Endothelial cell of umbilical vein (primary cell): ENCODE measurements at regions not wholly inside any gene's neighbourhood (a gene's known extent, or its start where the extent isn't known, plus 50 kb on each side); places are given as distances from the start of the nearest gene placed in this dataset.

Experiments
- BruUV-seq: library from RNA; stranded (reverse); fragments of 400-500 nt; replicated peaks from 2 replicates; lab custom pipeline; 2021; lab: Mats Ljungman, UMichigan
- CTCF ChIA-PET: fragments of 300-600, 350-600 bp; sonication (Branson Sonifier 250); formaldehyde crosslinking; loops from one replicate; lab custom pipeline; 2021; ENCODE audit warnings: antibody characterized with exemption, inconsistent platforms; lab: Charles Lee
- POLR2A ChIA-PET: fragments of 300-600, 350-600 bp; sonication (Branson Sonifier 250); formaldehyde crosslinking; loops from one replicate; lab custom pipeline; 2021; ENCODE audit warnings: antibody characterized with exemption, inconsistent platforms; lab: Charles Lee
- DNase-seq: peaks from one replicate; pipeline ENCODE4 v3.0.0-alpha.2; 2011; ENCODE audit warnings: low read depth, low spot score
- FAIRE-seq: peaks from 2 replicates; lab custom pipeline; 2011; peaks lifted over from hg19 to GRCh38; lab: Jason Lieb, UNC
- H2AFZ ChIP-seq: 2 replicates; pipeline ENCODE4 v1.6.0; 2012; ENCODE audit warnings: low read depth, low read length, control low read depth, inconsistent platforms
- H3K27ac ChIP-seq: 2 replicates; pipeline ENCODE4 v1.5.1; 2011; ENCODE audit warnings: low read depth, mild to moderate bottlenecking, control low read depth, low read length, moderate library complexity; ENCODE audit not compliant: insufficient read depth
- H3K27me3 ChIP-seq, 2 experiments: 2 replicates each; pipeline versions ENCODE4 v1.6.0 to v1.6.1; 2011; ENCODE audit warnings: low read length in 2 of 2, mixed read lengths in 1 of 2; ENCODE audit not compliant: control insufficient read depth in 2 of 2, insufficient read depth in 2 of 2
- H3K36me3 ChIP-seq, 2 experiments: 2 replicates in 1 of 2; 3 replicates in 1 of 2; pipeline ENCODE4 v1.5.1; 2011; ENCODE audit warnings: low read length in 2 of 2, mild to moderate bottlenecking in 1 of 2, moderate library complexity in 1 of 2; ENCODE audit not compliant: control insufficient read depth in 2 of 2, insufficient read depth in 2 of 2; ENCODE audit errors: extremely low read depth in 1 of 2
- H3K4me1 ChIP-seq: 3 replicates; pipeline ENCODE4 v1.5.1; 2011; ENCODE audit warnings: mild to moderate bottlenecking, low read length; ENCODE audit not compliant: control insufficient read depth, insufficient read depth; ENCODE audit errors: extremely low read depth
- H3K4me2 ChIP-seq: 2 replicates; pipeline ENCODE4 v1.6.1; 2011; ENCODE audit warnings: low read length, control low read depth, mixed read lengths; ENCODE audit not compliant: insufficient read depth
- H3K4me3 ChIP-seq, 3 experiments: fragments of 200-600 bp in 1 of 3; sonication (generic), shearing (Covaris generic) in 1 of 3; replicated peaks in 1 of 3; 2 replicates each; pipeline ENCODE4 v1.5.1; 2011 to 2016; ENCODE audit warnings: control low read depth in 3 of 3, low read length in 3 of 3, mild to moderate bottlenecking in 2 of 3, inconsistent platforms in 1 of 3, low read depth in 1 of 3, moderate library complexity in 1 of 3; ENCODE audit not compliant: insufficient read depth in 1 of 3
- H3K79me2 ChIP-seq: 2 replicates; pipeline ENCODE4 v1.6.0; 2012; ENCODE audit warnings: low read length, inconsistent platforms; ENCODE audit not compliant: control insufficient read depth, insufficient read depth
- H3K9ac ChIP-seq: replicated peaks from 2 replicates; pipeline ENCODE3; 2011; ENCODE audit warnings: low read length, control low read depth; ENCODE audit not compliant: insufficient read depth; ENCODE audit errors: extremely low read depth
- H3K9me1 ChIP-seq: replicated peaks from 3 replicates; pipeline ENCODE4 v1.6.0; 2011; ENCODE audit warnings: mild to moderate bottlenecking, low read length; ENCODE audit not compliant: control insufficient read depth, insufficient read depth; ENCODE audit errors: extremely low read depth
- H3K9me3 ChIP-seq: replicated peaks from 2 replicates; pipeline ENCODE4 v1.5.1; 2012; ENCODE audit warnings: low read length, inconsistent platforms; ENCODE audit not compliant: control insufficient read depth, insufficient read depth
- H4K20me1 ChIP-seq: replicated peaks from 2 replicates; pipeline ENCODE3; 2011; ENCODE audit warnings: mild to moderate bottlenecking, low read length; ENCODE audit not compliant: control insufficient read depth, insufficient read depth; ENCODE audit errors: extremely low read depth
- CTCF ChIP-seq, 2 donors: IDR thresholded peaks; 1 replicate in 1 of 2; 2 replicates in 1 of 2; pipeline ENCODE4 v1.5.1; 2011; ENCODE audit warnings: low read length in 2 of 2, mild to moderate bottlenecking in 2 of 2, moderate library complexity in 2 of 2, control low read depth in 1 of 2, inconsistent platforms in 1 of 2, low read depth in 1 of 2; ENCODE audit not compliant: insufficient read depth in 1 of 2; ENCODE audit errors: extremely low read depth in 1 of 2
- EZH2 ChIP-seq: IDR thresholded peaks from 2 replicates; pipeline ENCODE4 v1.6.1; 2012; ENCODE audit warnings: borderline replicate concordance, low read depth, mild to moderate bottlenecking, moderate library complexity, low read length, inconsistent platforms; ENCODE audit not compliant: severe bottlenecking
- FOS ChIP-seq: IDR thresholded peaks from 2 replicates; pipeline ENCODE4 v1.6.1; 2011; ENCODE audit warnings: mild to moderate bottlenecking, low read length, moderate library complexity, borderline replicate concordance; ENCODE audit not compliant: insufficient read depth
- GATA2 ChIP-seq: IDR thresholded peaks from 2 replicates; pipeline ENCODE4 v1.7.0; 2011; ENCODE audit warnings: low read depth, mild to moderate bottlenecking, moderate library complexity, mixed read lengths, low read length; ENCODE audit not compliant: insufficient read length, insufficient read depth
- JUN ChIP-seq: IDR thresholded peaks from 2 replicates; pipeline ENCODE4 v1.6.1; 2011; ENCODE audit warnings: borderline replicate concordance, low read depth; ENCODE audit not compliant: insufficient read length, insufficient read depth
- MYC ChIP-seq: IDR thresholded peaks from one replicate; pipeline ENCODE4 v1.6.1; 2011; ENCODE audit warnings: mild to moderate bottlenecking, low read depth, low read length
- POLR2A ChIP-seq: IDR thresholded peaks from 2 replicates; pipeline ENCODE4 v1.6.1; 2012; ENCODE audit warnings: low read depth, mild to moderate bottlenecking, control low read depth, low read length
- POLR2AphosphoS5 ChIP-seq: IDR thresholded peaks from 2 replicates; pipeline ENCODE4 v1.6.1; 2012; ENCODE audit warnings: low read depth, mild to moderate bottlenecking, control low read depth, low read length, moderate library complexity; ENCODE audit not compliant: insufficient read depth
- dilution Hi-C: fragments of 300-500 bp; cut with MboI; formaldehyde crosslinking; loops from one replicate; pipeline ENCODE4 v1.15.0; 2019; ENCODE audit warnings: low sequenced_read_pairs; ENCODE audit not compliant: extremely low pct_ligation_motif_present
- intact Hi-C: fragments of 100-400 bp; cut with micrococcal nuclease; formaldehyde crosslinking; loops from one replicate; pipeline ENCODE4 v1.10.0; 2022
- TF ChIP-seq, protein P1 (sequence below): IDR thresholded peaks from 2 replicates; pipeline ENCODE4 v1.6.1; 2011; ENCODE audit not compliant: insufficient read depth, insufficient read length

- Histone ChIP-seq H3K9me1 (no peaks in the 10 kb centered on the region), H3K4me2 (no peak overlapping the region), H3K27ac (no peak overlapping the region), H2AFZ (no peak overlapping the region), H3K79me2 (no peaks in the 10 kb centered on the region), H4K20me1 (no peaks in the 10 kb centered on the region), H3K27me3 (no peaks in the 10 kb centered on the region), H3K9ac (no peak overlapping the region), H3K9me3 (no peaks in the 10 kb centered on the region), H3K4me3 (no peak overlapping the region), H3K4me1 (no peaks in the 10 kb centered on the region), H3K36me3 (no peaks in the 10 kb centered on the region)
- no peak for FAIRE-seq
- no TSS peak for BruUV-seq
- dilution Hi-C loops (no loop called here), intact Hi-C loops (no loop called here)
- no peak for TF ChIP-seq GATA2
- TF ChIP-seq FOS = no peak
- TF ChIP-seq POLR2A = no peak
- no peak for TF ChIP-seq EZH2
- TF ChIP-seq JUN = no peak
- TF ChIP-seq CTCF (IDR thresholded peaks at IDR 0.05; ENCODE audit: extremely low read depth in 1 of 2, insufficient read depth in 1 of 2, low read depth in 1 of 2, low read length in 2 of 2) = no peak
- no peak for TF ChIP-seq MYC
- TF ChIP-seq POLR2AphosphoS5 = no peak
- TF ChIP-seq, protein P1, sequence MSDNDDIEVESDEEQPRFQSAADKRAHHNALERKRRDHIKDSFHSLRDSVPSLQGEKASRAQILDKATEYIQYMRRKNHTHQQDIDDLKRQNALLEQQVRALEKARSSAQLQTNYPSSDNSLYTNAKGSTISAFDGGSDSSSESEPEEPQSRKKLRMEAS = no peak
- ChIA-PET POLR2A (no interaction called here), CTCF (no interaction called here)
- no peak for DNase-seq
Observed at GRCh38 chr13:111401151-111401550, 80.7 kb downstream of the TEX29 start.
